CD4-positive, alpha-beta T cell treated with Interleukin-21 for 1 hour (primary cell): ENCODE measurements at regions not wholly inside any gene's neighbourhood (a gene's known extent, or its start where the extent isn't known, plus 50 kb on each side); places are given as distances from the start of the nearest gene placed in this dataset.

ENCODE experiments used
- DNase-seq: peaks from one replicate; pipeline ENCODE4 v3.0.0-alpha.2; 2020

GRCh38 chr5:143691287-143691944, 120.5 kb upstream of the HMHB1 start:
- no peak for DNase-seq

GRCh38 chr5:143687604-143688003, 124.4 kb upstream of the HMHB1 start:
- DNase-seq: no peak

GRCh38 chr5:143685246-143685815, 126.6 kb upstream of the HMHB1 start:
- DNase-seq: no peak

GRCh38 chr5:143683459-143683858, 128.5 kb upstream of the HMHB1 start:
- no peak for DNase-seq

GRCh38 chr5:143682929-143683386, 129.0 kb upstream of the HMHB1 start:
- DNase-seq: no peak

- no peak for DNase-seq
These were observed 129.6 kb upstream of the HMHB1 start for GRCh38 chr5:143682246-143682905.

- DNase-seq: no peak
These were observed 131.2 kb upstream of the HMHB1 start for GRCh38 chr5:143680672-143681259.

- no peak for DNase-seq
These were observed 132.2 kb upstream of the HMHB1 start for GRCh38 chr5:143679777-143680176.

GRCh38 chr5:143678148-143678905, 133.6 kb upstream of the HMHB1 start:
- no peak for DNase-seq

GRCh38 chr5:143677403-143677802, 134.6 kb upstream of the HMHB1 start:
- DNase-seq: no peak

- DNase-seq: no peak
These were observed 135.2 kb upstream of the HMHB1 start for GRCh38 chr5:143676802-143677201.

- no peak for DNase-seq
These were observed 137.5 kb upstream of the HMHB1 start for GRCh38 chr5:143674469-143674786.

GRCh38 chr5:143673676-143674468, 138.1 kb upstream of the HMHB1 start:
- DNase-seq: no peak

GRCh38 chr5:143672806-143673205, 139.2 kb upstream of the HMHB1 start:
- DNase-seq: no peak

GRCh38 chr5:143671674-143672569, 140.0 kb upstream of the HMHB1 start:
- DNase-seq: no peak

GRCh38 chr5:143671021-143671420, 140.9 kb upstream of the HMHB1 start:
- no peak for DNase-seq

- DNase-seq: no peak
These were observed 146.1 kb upstream of the HMHB1 start for GRCh38 chr5:143665866-143666265.

- DNase-seq: no peak
These were observed 147.3 kb upstream of the HMHB1 start for GRCh38 chr5:143664623-143665022.

- DNase-seq: no peak
These were observed 148.1 kb upstream of the HMHB1 start for GRCh38 chr5:143663872-143664271.

GRCh38 chr5:143662020-143662419, 149.9 kb upstream of the HMHB1 start:
- DNase-seq: no peak

- DNase-seq: no peak
These were observed 151.3 kb upstream of the HMHB1 start for GRCh38 chr5:143660625-143661024.
